Cardiac fibroblast (primary cell): ENCODE measurements at regions not wholly inside any gene's neighbourhood (a gene's known extent, or its start where the extent isn't known, plus 50 kb on each side); places are given as distances from the start of the nearest gene placed in this dataset.
"Not testable (repeated sequence)": the region's sequence is repeated elsewhere in the genome, so short reads cannot be mapped to it uniquely, and the experiment has no call there.

Experiments
- DNase-seq, 2 donors: peaks; one replicate each; pipeline versions ENCODE4 v3.0.0 to v3.0.0-alpha.2; 2010; ENCODE audit warnings: low read depth in 2 of 2
- H3K4me3 ChIP-seq, 2 donors: replicated peaks in 1 of 2; 1 replicate in 1 of 2; 2 replicates in 1 of 2; pipeline ENCODE4 v1.5.1; 2011; ENCODE audit warnings: low read depth in 2 of 2, low read length in 2 of 2, mild to moderate bottlenecking in 2 of 2, moderate library complexity in 1 of 2
- CTCF ChIP-seq: IDR thresholded peaks from one replicate; pipeline ENCODE4 v1.5.1; 2011; ENCODE audit warnings: low read depth, mild to moderate bottlenecking, low read length, inconsistent platforms

DNA sequence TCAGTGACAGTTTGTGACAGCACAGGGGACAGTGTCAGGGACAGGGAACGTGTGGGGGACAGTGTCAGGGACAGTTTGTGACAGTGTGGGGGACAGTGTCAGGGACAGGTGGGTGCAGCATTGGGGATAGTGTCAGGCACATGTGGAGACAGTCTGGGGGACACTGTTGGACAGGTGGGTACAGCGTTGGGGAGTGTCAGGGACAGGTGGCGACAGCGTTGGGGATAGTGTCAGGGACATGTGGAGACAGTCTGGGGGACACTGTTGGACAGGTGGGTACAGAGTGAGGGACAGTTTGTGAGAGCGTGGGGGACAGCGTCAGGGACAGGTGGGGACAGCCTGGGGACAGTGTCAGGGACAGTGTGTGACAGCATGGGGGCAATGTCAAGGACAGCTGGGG lies 140.0 kb downstream of the TMEM121 start:
- H3K4me3 ChIP-seq, result no peak overlapping the region
- no peak for TF ChIP-seq CTCF
- DNase-seq, result no peak

GRCh38 chr14:105666991-105667662 lies 140.7 kb downstream of the TMEM121 start:
- DNase-seq, result not testable (repeated sequence)

DNA sequence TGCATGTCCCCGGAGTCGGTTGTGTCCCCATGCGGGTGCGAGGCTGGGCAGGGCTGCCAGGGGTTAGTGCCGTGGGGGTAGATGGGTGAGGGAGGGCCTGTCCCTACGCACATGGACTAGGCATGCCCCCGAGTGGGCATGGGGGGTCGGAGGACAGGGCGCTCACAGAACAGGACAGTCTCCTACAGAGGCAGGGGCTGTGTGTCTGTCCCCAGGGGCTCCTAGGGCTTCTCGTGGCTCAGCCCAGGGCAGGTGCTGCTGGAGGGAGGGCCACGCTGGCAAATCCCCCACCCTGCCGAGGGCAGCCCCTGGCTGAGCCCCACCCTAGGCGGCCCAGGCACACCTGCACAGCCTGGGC lies 141.3 kb downstream of the TMEM121 start:
- H3K4me3 ChIP-seq, DNase-seq: not testable (repeated sequence)

More at GRCh38 chr14:105666991-105667662, 140.7 kb downstream of the TMEM121 start:
- H3K4me3 ChIP-seq, result not testable (repeated sequence)

GRCh38 chr14:105668021-105668420 lies 141.6 kb downstream of the TMEM121 start:
- DNase-seq, H3K4me3 ChIP-seq: not testable (repeated sequence)

DNA sequence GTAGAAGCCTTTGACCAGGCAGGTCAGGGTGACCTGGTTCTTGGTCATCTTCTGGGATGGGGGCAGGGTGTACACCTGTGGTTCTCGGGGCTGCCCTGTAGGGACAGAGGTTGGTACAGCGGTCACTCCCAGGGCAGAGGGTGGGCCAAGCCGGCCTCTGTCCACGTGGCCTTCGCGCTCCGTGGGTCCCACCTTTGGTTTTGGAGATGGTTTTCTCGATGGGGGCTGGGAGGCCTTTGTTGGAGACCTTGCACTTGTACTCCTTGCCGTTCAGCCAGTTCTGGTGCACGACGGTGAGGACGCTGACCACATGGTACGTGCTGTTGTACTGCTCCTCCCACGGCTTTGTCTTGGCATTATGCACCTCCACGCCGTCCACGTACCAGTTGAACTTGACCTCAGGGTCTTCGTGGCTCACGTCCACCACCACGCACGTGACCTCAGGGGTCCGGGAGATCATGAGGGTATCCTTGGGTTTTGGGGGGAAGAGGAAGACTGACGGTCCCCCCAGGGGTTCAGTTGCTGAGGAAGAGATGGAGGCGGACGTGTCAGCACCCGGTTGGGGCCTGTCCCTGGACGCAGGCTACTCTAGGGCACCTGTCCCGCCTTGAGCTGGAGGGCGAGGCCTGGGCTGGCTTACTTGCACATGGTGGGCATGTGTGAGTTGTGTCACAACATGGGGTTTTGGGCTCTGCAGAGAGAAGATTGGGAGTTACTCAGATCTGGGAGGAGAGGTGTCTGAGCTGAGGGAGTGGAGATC lies 142.3 kb downstream of the TMEM121 start:
- not testable (repeated sequence) for DNase-seq, H3K4me3 ChIP-seq

GRCh38 chr14:105669231-105669610 lies 142.8 kb downstream of the TMEM121 start:
- H3K4me3 ChIP-seq, DNase-seq: not testable (repeated sequence)

DNA sequence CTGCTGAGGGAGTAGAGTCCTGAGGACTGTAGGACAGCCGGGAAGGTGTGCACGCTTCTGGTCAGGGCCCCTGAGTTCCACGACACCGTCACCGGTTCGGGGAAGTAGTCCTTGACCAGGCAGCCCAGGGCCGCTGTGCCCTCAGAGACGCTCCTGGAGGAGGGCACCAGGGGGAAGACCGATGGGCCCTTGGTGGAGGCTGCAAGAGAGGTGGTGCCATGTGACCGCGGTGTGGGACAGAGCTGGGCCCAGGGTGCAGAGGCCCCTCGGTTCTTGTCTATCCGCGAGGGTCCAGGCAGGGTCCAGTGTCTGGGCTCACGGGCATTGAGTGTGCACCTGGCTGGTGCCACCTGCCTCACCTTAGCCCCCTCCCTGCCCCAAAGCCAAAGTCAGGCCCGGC lies 143.3 kb downstream of the TMEM121 start:
- DNase-seq, H3K4me3 ChIP-seq: not testable (repeated sequence)

- not testable (repeated sequence) for DNase-seq, H3K4me3 ChIP-seq
Observed at GRCh38 chr14:105672450-105673200, 146.2 kb downstream of the TMEM121 start.

- not testable (repeated sequence) for H3K4me3 ChIP-seq, DNase-seq
Observed at GRCh38 chr14:105675433-105675832, 149.1 kb downstream of the TMEM121 start.

- DNase-seq, H3K4me3 ChIP-seq: not testable (repeated sequence)
Observed at GRCh38 chr14:105675905-105676670, 149.7 kb downstream of the TMEM121 start.

GRCh38 chr14:105678057-105678456 lies 151.7 kb downstream of the TMEM121 start:
- H3K4me3 ChIP-seq, DNase-seq: not testable (repeated sequence)

GRCh38 chr14:105678996-105679958 lies 152.9 kb downstream of the TMEM121 start:
- not testable (repeated sequence) for DNase-seq

GRCh38 chr14:105679959-105680735 lies 153.8 kb downstream of the TMEM121 start:
- not testable (repeated sequence) for H3K4me3 ChIP-seq, DNase-seq

More at GRCh38 chr14:105678996-105679958, 152.9 kb downstream of the TMEM121 start:
- H3K4me3 ChIP-seq, result not testable (repeated sequence)

DNA sequence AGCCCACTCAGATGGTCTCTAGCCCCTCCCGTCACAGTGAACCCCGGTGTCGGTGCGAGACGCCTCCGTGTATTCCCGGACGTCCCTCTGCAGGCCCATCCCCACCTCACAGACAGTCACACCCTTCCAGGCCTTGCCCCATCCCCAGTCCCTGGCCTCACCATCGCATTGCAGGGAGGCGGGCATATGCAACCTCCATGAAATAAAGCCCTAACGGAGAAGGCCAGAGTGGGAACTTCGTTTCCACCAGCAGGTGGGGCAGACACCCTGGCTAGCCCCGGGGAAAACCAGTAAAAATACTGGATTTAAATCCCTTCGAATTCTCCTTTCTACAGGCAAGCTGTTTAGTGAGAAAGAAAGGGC lies 154.3 kb downstream of the TMEM121 start:
- not testable (repeated sequence) for DNase-seq, H3K4me3 ChIP-seq

- not testable (repeated sequence) for H3K4me3 ChIP-seq, DNase-seq
Observed at GRCh38 chr14:105681606-105682185, 155.3 kb downstream of the TMEM121 start.
